ENCODE measurements at regions not wholly inside any gene's neighbourhood (a gene's known extent, or its start where the extent isn't known, plus 50 kb on each side); places are given as distances from the start of the nearest gene placed in this dataset.

DNA sequence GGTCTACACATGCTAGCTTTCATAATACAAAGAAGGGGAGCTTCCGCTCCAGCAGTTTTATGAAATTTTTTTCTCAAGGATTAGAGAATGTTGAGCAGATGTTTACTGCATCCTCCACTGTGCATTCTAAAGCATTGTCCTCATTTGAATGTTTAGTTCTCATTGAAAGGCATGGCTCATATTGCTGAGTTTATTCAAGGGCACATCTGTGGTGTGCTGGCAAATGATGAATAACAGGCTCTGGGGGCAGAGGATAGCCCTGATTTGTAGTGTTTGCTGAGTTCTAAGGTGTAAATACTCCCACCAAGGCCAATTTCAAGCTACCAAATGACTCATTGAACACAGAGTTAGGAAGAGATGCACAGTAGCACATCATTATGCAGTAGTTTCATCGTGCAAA, 303.2 kb upstream of the FAM78B start:
- TF ChIP-seq ZNF23 (tag by site-specific recombination; IDR thresholded peaks at IDR 0.05; ENCODE audit: borderline replicate concordance) (no peak), ZBTB48 (tag by site-specific recombination; IDR thresholded peaks at IDR 0.05) (no peak), CTCF (tag by site-specific recombination; IDR thresholded peaks at IDR 0.05) (no peak), ZNF701 (tag by site-specific recombination; IDR thresholded peaks at IDR 0.05) (no peak), KLF10 (tag by site-specific recombination; IDR thresholded peaks at IDR 0.05) (no peak), ZNF133 (tag by site-specific recombination; IDR thresholded peaks at IDR 0.05) (no peak), ZNF561 (tag by site-specific recombination; IDR thresholded peaks at IDR 0.05; ENCODE audit: borderline replicate concordance) (no peak), ZNF18 (tag by site-specific recombination; IDR thresholded peaks at IDR 0.05) (no peak), ZNF664 (tag by site-specific recombination; IDR thresholded peaks at IDR 0.05) (no peak), ZNF138 (tag by site-specific recombination; IDR thresholded peaks at IDR 0.05; ENCODE audit: borderline replicate concordance) (no peak)
- TF ChIP-seq, protein P1, sequence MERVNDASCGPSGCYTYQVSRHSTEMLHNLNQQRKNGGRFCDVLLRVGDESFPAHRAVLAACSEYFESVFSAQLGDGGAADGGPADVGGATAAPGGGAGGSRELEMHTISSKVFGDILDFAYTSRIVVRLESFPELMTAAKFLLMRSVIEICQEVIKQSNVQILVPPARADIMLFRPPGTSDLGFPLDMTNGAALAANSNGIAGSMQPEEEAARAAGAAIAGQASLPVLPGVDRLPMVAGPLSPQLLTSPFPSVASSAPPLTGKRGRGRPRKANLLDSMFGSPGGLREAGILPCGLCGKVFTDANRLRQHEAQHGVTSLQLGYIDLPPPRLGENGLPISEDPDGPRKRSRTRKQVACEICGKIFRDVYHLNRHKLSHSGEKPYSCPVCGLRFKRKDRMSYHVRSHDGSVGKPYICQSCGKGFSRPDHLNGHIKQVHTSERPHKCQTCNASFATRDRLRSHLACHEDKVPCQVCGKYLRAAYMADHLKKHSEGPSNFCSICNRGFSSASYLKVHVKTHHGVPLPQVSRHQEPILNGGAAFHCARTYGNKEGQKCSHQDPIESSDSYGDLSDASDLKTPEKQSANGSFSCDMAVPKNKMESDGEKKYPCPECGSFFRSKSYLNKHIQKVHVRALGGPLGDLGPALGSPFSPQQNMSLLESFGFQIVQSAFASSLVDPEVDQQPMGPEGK (tag by site-specific recombination; IDR thresholded peaks at IDR 0.05): no peak
- TF ChIP-seq, protein P2, sequence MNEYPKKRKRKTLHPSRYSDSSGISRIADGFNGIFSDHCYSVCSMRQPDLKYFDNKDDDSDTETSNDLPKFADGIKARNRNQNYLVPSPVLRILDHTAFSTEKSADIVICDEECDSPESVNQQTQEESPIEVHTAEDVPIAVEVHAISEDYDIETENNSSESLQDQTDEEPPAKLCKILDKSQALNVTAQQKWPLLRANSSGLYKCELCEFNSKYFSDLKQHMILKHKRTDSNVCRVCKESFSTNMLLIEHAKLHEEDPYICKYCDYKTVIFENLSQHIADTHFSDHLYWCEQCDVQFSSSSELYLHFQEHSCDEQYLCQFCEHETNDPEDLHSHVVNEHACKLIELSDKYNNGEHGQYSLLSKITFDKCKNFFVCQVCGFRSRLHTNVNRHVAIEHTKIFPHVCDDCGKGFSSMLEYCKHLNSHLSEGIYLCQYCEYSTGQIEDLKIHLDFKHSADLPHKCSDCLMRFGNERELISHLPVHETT (tag by site-specific recombination; IDR thresholded peaks at IDR 0.05): no peak
